ENCODE measurements at regions not wholly inside any gene's neighbourhood (a gene's known extent, or its start where the extent isn't known, plus 50 kb on each side); places are given as distances from the start of the nearest gene placed in this dataset.

GRCh38 chr9:119991797-119992196 lies 588.2 kb downstream of the CDK5RAP2 start:
- Histone ChIP-seq H4K20me1 (ENCODE audit: control insufficient read depth, insufficient read depth, insufficient read length) (no peaks in the 10 kb centered on the region), H3K23me2 (ENCODE audit: insufficient read length, low read depth, low read length, poor library complexity, severe bottlenecking) (no peaks in the 10 kb centered on the region), H3K23ac (ENCODE audit: insufficient read length, low read depth, low read length) (no peak overlapping the region), H3K4ac (ENCODE audit: low read depth, low read length) (no peak overlapping the region), H3K79me2 (ENCODE audit: insufficient read depth, low read length) (no peaks in the 10 kb centered on the region), H3K9me3 (ENCODE audit: control insufficient read depth, low read depth, low read length) (no peaks in the 10 kb centered on the region), H3K56ac (ENCODE audit: insufficient read length, low read depth, low read length) (no peak overlapping the region), H3K14ac (ENCODE audit: insufficient read depth, low read length) (no peak overlapping the region), H2AFZ (ENCODE audit: low read length) (no peak overlapping the region), H3T11ph (ENCODE audit: low read length) (no peak overlapping the region), H2BK12ac (ENCODE audit: insufficient read length, low read depth, low read length) (no peak overlapping the region), H2BK120ac (ENCODE audit: low read depth, low read length, poor library complexity, severe bottlenecking) (no peak overlapping the region), H3K18ac (ENCODE audit: insufficient read length, low read depth, low read length) (no peak overlapping the region), H3K27ac (ENCODE audit: insufficient read length, low read depth, low read length) (no peak overlapping the region), H4K5ac (ENCODE audit: insufficient read length, low read depth, low read length) (no peak overlapping the region), H3K27me3 (ENCODE audit: insufficient read depth, low read length) (no peaks in the 10 kb centered on the region), H2BK20ac (ENCODE audit: low read depth, low read length, poor library complexity, severe bottlenecking) (no peak overlapping the region), H3K9ac (ENCODE audit: extremely low read depth, insufficient read length, low read length) (no peak overlapping the region), H2BK5ac (ENCODE audit: insufficient read length, low read length) (no peak overlapping the region), H4K8ac (replicated peaks; ENCODE audit: insufficient read length, low read depth, low read length) (no peak overlapping the region), H3K4me1 (ENCODE audit: insufficient read depth, low read length) (no peaks in the 10 kb centered on the region), H3K79me1 (ENCODE audit: insufficient read depth, low read depth, low read length, poor library complexity, severe bottlenecking) (no peaks in the 10 kb centered on the region), H2AK5ac (ENCODE audit: insufficient read length, low read length) (no peak overlapping the region), H3K4me2 (ENCODE audit: insufficient read depth, insufficient read length, low read length) (no peak overlapping the region), H2BK15ac (ENCODE audit: low read depth, low read length) (no peak overlapping the region), H4K91ac (ENCODE audit: insufficient read length, low read depth, low read length) (no peak overlapping the region)
- H3K27ac Mint-ChIP-seq = no peak overlapping the region
- H3K9me3 Mint-ChIP-seq = no peaks in the 10 kb centered on the region
- H3K27me3 Mint-ChIP-seq (ENCODE audit: low read depth) = peaks cover 1% of the 10 kb centered on the region; the same call in 1 of the 2 replicates
- no peaks in the 10 kb centered on the region for H3K36me3 Mint-ChIP-seq (ENCODE audit: insufficient read depth in 1 of 3, low read depth in 3 of 3)
- no CpG with 5 or more reads among the region's 4 CpGs for WGBS (ENCODE audit: extremely low coverage, insufficient read length, low lambda C conversion rate)
- no peak for DNase-seq
- H3K4me1 Mint-ChIP-seq = 0 out of 4 replicates have a peak, but pooled peaks cover 0 to 4% of the 10 kb centered on the region in 2 experiments
- TF ChIP-seq, protein P1, sequence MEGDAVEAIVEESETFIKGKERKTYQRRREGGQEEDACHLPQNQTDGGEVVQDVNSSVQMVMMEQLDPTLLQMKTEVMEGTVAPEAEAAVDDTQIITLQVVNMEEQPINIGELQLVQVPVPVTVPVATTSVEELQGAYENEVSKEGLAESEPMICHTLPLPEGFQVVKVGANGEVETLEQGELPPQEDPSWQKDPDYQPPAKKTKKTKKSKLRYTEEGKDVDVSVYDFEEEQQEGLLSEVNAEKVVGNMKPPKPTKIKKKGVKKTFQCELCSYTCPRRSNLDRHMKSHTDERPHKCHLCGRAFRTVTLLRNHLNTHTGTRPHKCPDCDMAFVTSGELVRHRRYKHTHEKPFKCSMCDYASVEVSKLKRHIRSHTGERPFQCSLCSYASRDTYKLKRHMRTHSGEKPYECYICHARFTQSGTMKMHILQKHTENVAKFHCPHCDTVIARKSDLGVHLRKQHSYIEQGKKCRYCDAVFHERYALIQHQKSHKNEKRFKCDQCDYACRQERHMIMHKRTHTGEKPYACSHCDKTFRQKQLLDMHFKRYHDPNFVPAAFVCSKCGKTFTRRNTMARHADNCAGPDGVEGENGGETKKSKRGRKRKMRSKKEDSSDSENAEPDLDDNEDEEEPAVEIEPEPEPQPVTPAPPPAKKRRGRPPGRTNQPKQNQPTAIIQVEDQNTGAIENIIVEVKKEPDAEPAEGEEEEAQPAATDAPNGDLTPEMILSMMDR (conservative IDR thresholded peaks at IDR 0.05) = no peak
- H3K4me3 Mint-ChIP-seq = no peak overlapping the region

All from H9 (cell line).